AG04450 (cell line): ENCODE measurements at regions not wholly inside any gene's neighbourhood (a gene's known extent, or its start where the extent isn't known, plus 50 kb on each side); places are given as distances from the start of the nearest gene placed in this dataset.
"Not testable (repeated sequence)": the region's sequence is repeated elsewhere in the genome, so short reads cannot be mapped to it uniquely, and the experiment has no call there.

ENCODE experiments used
- CTCF ChIA-PET: fragments of 300-600, 350-600 bp; formaldehyde crosslinking; extraction: SDS; loops from one replicate; lab custom pipeline; 2022; ENCODE audit warnings: antibody characterized with exemption, inconsistent platforms; lab: Charles Lee
- POLR2A ChIA-PET: fragments of 350-600 bp; formaldehyde crosslinking; extraction: SDS; loops from one replicate; lab custom pipeline; 2021; ENCODE audit warnings: antibody characterized with exemption, inconsistent platforms; lab: Yijun Ruan, JAX
- DNase-seq: peaks from one replicate; pipeline ENCODE4 v3.0.0-alpha.2; 2011; ENCODE audit warnings: low read depth, low spot score
- H3K27ac ChIP-seq: one replicate; pipeline ENCODE4 v1.5.1; 2012; ENCODE audit warnings: low read depth, low read length, control low read depth
- H3K27me3 ChIP-seq: one replicate; pipeline ENCODE4 v1.6.0; 2012; ENCODE audit warnings: low read length; ENCODE audit not compliant: control insufficient read depth, insufficient read depth
- H3K4me3 ChIP-seq: 2 replicates; pipeline ENCODE4 v1.5.1; 2011; ENCODE audit warnings: mild to moderate bottlenecking, low read depth, low read length, control low read depth
- H3K9me3 ChIP-seq: 2 replicates; pipeline ENCODE4 v1.5.1; 2012; ENCODE audit warnings: low read length; ENCODE audit not compliant: control insufficient read depth, insufficient read depth
- TF ChIP-seq, protein P1 (sequence below): IDR thresholded peaks from 2 replicates; pipeline ENCODE4 v1.5.1; 2011; ENCODE audit warnings: low read depth, low read length, control low read depth, inconsistent platforms

DNA sequence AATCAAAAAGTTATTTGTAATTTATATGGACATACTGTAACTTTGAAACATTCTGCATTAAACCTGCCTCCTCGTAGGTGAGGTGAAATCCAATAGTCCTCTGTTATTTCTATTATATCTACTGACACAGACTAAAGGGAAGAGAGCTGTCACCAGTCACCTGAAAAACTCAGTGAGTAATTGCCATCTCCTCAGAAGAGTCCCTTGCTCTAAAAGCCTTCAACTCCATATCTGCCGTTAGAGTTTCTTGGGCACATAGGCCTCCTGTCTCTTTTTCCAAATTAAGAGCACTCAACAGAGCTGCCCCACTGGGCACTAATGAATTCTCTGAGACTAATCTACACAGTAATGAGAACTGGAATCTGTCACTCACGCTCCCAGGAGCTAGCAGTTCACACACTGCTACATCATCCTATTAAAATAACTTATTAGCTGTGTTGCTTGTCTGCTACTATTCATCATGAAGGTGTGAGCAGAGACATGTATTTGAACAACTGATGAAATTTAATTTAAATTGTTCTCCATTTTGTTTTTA lies 67.3 kb upstream of the VCAN start:
- Histone ChIP-seq H3K27ac (no peak overlapping the region), H3K27me3 (no peaks in the 10 kb centered on the region), H3K4me3 (no peak overlapping the region), H3K9me3 (no peaks in the 10 kb centered on the region)
- POLR2A ChIA-PET: no interaction called here
- CTCF ChIA-PET: interaction anchor here (1.0 to 1.2 kb wide), 2 partner anchors 17 to 25 kb away, joined by 3 read pairs; no protein-coding TSS in a partner anchor
- TF ChIP-seq, protein P1, sequence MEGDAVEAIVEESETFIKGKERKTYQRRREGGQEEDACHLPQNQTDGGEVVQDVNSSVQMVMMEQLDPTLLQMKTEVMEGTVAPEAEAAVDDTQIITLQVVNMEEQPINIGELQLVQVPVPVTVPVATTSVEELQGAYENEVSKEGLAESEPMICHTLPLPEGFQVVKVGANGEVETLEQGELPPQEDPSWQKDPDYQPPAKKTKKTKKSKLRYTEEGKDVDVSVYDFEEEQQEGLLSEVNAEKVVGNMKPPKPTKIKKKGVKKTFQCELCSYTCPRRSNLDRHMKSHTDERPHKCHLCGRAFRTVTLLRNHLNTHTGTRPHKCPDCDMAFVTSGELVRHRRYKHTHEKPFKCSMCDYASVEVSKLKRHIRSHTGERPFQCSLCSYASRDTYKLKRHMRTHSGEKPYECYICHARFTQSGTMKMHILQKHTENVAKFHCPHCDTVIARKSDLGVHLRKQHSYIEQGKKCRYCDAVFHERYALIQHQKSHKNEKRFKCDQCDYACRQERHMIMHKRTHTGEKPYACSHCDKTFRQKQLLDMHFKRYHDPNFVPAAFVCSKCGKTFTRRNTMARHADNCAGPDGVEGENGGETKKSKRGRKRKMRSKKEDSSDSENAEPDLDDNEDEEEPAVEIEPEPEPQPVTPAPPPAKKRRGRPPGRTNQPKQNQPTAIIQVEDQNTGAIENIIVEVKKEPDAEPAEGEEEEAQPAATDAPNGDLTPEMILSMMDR: no peak
- no peak for DNase-seq

DNA sequence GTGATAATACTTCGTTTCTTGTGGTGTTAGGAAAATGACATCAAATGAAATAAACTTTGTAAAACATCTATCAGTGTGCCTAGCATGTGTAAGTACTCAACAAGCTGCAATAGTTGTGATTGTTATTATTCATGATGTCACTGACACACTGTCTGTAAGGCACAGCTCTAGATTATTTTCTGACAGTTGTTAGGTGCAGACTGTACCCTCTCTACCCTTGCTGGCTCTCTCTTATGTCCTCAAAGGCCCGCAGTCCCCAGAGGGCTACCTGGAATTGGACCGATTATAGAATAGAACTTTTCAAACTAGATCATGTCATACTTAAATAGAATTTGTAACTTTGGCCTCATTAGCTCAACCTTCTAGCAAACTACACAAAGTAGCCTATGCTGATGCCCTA lies 65.9 kb upstream of the VCAN start:
- ChIA-PET POLR2A (no interaction called here), CTCF (interaction anchor here (1.0 kb wide), 1 partner anchor 24 kb away, joined by 3 read pairs; no protein-coding TSS in a partner anchor)
- no peaks in the 10 kb centered on the region for H3K27me3 ChIP-seq
- H3K4me3 ChIP-seq: no peak overlapping the region
- no peak for DNase-seq
- no peaks in the 10 kb centered on the region for H3K9me3 ChIP-seq
- TF ChIP-seq, protein P1: no peak
- H3K27ac ChIP-seq: no peak overlapping the region

GRCh38 chr5:83406906-83407305 lies 64.6 kb upstream of the VCAN start:
- POLR2A ChIA-PET: interaction anchor here (0.6 kb wide), 1 partner anchor 1048 kb away, joined by 4 read pairs; no protein-coding TSS in a partner anchor
- TF ChIP-seq, protein P1: no peak
- H3K9me3 ChIP-seq: no peaks in the 10 kb centered on the region
- CTCF ChIA-PET: interaction anchor here (1.5 kb wide), 1 partner anchor 24 kb away, joined by 4 read pairs; no protein-coding TSS in a partner anchor
- no peak overlapping the region for H3K27ac ChIP-seq
- no peak overlapping the region for H3K4me3 ChIP-seq
- H3K27me3 ChIP-seq: no peaks in the 10 kb centered on the region
- no peak for DNase-seq

- no peaks in the 10 kb centered on the region for H3K9me3 ChIP-seq
- POLR2A ChIA-PET: no interaction called here
- no peak overlapping the region for H3K27ac ChIP-seq
- no peak overlapping the region for H3K4me3 ChIP-seq
- DNase-seq: no peak
- TF ChIP-seq, protein P1: no peak
- CTCF ChIA-PET: interaction anchor here (1.5 kb wide), 2 partner anchors 23 to 65 kb away, joined by 3 to 4 read pairs; no protein-coding TSS in a partner anchor
- no peaks in the 10 kb centered on the region for H3K27me3 ChIP-seq
Observed at GRCh38 chr5:83407931-83408330, 63.6 kb upstream of the VCAN start.

DNA sequence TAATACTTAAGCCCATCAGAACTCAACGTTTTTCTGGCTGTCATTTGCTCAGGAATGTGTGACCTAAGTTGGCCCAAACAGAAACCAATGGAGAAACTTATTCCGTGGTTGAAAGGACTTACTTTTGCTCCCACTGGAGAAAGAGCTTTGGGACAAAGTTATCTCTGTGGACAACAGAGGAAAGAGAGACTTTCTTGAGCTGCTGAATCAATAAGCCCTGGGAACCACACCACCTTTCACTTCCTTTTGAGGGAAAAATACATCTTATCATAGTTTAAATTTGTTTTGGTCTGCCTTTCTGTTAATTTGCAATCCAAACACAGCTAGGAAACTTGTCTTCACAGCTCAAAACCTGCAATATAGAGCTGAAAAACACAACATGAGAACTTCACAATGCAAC lies 62.8 kb upstream of the VCAN start:
- Histone ChIP-seq H3K9me3 (no peaks in the 10 kb centered on the region), H3K4me3 (no peak overlapping the region), H3K27me3 (no peaks in the 10 kb centered on the region), H3K27ac (no peak overlapping the region)
- ChIA-PET POLR2A (no interaction called here), CTCF (interaction anchor here (1.5 kb wide), 1 partner anchor 65 kb away, joined by 3 read pairs; no protein-coding TSS in a partner anchor)
- TF ChIP-seq, protein P1: no peak
- DNase-seq: no peak

DNA sequence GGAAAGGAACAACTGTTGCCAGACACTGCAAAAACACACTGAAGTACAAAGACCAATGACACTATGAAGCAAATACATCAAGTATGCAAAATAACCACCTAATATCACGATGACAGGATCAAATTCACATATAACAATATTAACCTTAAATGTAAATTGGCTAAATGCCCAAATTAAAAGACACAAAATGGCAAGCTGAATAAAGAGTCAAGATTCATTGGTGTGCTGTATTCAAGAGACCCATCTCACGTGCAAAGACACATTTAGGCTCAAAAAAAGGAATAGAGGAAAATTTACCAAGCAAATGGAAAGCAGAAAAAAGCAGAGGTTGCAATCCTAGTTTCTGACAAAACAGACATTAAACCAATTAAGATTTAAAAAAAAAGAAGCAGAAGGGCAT lies 61.8 kb upstream of the VCAN start:
- H3K27me3 ChIP-seq, H3K4me3 ChIP-seq, CTCF ChIA-PET, H3K9me3 ChIP-seq, H3K27ac ChIP-seq, DNase-seq, POLR2A ChIA-PET: not testable (repeated sequence)

DNA sequence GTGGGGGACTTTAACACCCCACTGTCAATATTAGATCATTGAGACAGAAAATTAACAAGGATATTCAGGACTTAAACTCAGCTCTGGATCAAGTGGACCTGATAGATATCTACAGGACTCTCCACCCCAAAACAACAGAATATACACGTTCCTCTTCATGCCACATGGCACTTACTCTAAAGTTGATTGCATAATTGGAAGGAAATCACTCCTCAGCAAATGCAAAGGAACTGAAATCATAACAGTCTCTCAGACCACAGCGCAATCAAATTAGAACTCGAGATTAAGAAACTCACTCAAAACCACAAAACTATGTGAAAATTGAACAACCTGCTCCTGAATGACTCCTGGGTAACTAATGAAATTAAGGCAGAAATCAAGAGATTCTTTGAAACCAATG lies 61.2 kb upstream of the VCAN start:
- H3K4me3 ChIP-seq, H3K9me3 ChIP-seq, POLR2A ChIA-PET, H3K27me3 ChIP-seq, H3K27ac ChIP-seq, DNase-seq: not testable (repeated sequence)
- CTCF ChIA-PET: interaction anchor here (1.2 kb wide), 1 partner anchor 106 kb away, joined by 3 read pairs; no protein-coding TSS in a partner anchor
